ENCODE measurements at regions not wholly inside any gene's neighbourhood (a gene's known extent, or its start where the extent isn't known, plus 50 kb on each side); places are given as distances from the start of the nearest gene placed in this dataset.
"Not testable (repeated sequence)": the region's sequence is repeated elsewhere in the genome, so short reads cannot be mapped to it uniquely, and the experiment has no call there.

DNA sequence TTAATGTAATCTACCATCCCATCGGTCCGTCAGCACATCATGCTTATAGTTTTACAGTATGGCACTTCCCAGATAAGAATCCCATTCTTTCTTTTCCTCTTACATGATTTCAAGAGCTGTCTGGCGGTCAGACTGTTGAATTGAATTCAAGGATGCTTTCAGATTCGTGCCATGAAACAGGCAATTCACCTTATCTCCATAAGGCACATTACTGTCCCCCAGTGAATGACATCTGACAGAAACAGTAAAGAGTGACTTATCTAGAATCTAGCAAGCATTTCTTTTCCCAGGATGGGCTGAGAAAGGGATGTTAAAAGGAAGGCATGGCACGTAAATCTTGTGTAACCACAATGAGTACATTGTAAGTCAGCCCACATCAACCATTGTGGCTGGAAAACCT lies 61.1 kb upstream of the SEM1 start:
- FAIRE-seq: no peak

DNA sequence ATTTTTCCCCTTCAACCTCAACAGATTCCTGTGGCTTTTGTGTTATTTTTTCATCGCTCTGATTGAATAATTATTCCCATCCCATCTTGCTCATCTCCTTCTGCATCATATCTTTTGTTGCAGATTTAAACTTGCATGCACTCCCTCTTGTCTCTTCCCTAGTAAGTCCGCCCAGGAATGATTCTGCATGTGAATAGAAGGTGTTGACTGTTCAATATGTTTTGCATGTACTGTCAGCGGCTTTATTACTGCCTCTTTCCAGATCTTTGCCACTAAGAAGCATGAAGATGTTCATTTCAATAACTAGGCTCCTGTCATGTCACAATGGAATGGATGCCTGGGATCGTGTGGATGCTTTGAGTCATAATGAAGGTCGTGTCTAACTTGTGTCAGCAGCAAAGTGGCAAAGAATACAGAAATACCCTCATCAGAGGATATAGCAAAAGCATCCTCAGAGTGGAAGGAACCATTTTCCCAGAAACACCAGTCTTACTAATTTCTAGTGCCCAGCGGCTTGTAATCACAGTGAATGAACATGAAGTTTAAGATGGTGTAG lies 62.6 kb upstream of the SEM1 start:
- no peak for FAIRE-seq

DNA sequence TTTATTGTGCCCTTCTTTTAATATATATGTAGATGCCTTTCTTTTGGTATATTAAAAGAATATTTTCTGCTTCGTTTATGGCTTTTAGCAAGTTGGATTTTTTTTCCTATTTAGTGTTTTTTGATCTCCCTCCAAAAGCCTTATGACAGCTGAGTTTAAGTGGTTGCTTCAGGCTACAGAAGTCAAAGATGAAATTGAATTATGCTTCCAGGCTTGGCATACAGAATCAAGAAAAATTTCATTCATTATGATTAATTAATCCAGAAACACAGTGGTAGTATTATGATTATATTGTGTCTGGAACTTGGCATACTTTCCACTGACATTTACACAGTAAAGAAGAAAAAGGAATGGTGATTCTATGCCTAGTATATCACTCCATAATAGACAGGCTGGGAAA lies 63.8 kb upstream of the SEM1 start:
- FAIRE-seq: no peak

DNA sequence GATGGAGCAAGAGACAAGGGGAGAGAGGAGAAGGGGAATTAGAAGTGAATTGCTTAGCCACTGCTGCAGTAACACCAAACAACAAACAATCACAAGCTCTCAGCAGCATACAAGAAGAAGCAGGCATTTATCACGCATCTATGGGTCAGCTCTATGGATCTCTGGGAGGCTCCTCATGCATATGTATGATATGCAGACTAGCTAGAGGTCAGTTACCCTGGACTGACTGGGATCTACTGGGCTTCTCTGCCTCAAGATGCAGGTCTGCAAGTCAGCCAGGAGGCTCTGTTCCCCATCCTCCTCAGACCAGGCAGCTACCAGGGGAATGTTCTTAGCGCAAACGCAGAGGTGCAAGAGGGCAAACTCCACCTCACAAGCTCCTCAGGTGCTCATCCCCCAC lies 64.7 kb upstream of the SEM1 start:
- no peak for FAIRE-seq

DNA sequence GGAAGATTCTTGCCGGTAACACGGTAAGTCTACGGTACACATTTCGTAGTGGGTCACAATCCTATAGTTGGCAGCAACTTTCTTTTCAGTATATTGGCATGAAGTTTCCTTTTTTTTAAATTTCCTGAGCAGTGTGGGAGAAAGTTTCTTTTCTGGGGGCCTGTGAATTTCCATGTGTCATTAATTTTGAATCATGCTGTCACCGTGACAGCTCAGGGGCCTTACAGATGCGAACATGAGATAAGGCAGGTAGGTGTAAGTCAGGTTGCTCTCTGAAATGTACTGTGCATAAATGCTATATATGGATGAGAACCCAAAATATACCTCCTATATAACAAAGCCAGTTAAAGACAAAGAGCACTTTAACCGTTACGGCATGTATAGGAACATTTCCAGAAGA lies 65.4 kb upstream of the SEM1 start:
- FAIRE-seq: no peak

DNA sequence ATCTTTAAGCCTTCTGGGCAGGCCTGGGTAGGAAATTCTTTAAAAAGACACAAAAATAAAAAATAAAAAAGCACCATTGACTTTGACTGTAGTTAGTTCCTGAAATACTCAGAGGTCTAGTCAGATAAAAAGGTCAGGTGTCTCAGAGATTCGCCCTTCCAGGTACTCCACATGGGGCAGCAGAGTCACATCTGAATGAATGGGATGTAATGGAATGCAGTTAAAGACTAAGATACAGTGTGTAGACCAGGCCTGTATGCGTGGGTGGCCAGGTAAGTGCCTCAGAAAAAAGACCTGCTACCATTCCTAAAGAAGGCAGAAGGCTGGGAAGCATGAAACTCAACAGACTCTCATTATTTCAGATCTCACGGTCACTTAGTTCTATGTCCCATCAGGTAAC lies 68.6 kb upstream of the SEM1 start:
- no peak for FAIRE-seq

DNA sequence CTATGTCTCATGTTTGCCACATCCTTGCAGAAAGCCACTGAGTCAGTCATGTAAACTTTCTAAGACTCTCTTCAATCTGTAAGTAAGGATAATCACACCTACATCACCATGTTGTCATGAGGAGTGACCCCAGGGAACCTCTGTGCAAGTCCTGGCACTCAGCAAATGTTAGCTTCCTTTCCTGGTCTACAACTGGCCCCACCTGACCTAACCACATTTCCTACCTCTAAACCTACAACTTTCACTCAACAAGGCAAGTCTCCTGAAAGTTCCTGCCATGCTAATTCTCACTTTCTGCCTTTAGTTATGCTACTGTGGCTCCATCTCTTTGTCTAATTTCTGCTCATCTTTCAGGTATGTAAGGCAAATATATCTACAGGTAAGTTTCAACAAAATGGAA lies 72.3 kb upstream of the SEM1 start:
- FAIRE-seq: no peak

DNA sequence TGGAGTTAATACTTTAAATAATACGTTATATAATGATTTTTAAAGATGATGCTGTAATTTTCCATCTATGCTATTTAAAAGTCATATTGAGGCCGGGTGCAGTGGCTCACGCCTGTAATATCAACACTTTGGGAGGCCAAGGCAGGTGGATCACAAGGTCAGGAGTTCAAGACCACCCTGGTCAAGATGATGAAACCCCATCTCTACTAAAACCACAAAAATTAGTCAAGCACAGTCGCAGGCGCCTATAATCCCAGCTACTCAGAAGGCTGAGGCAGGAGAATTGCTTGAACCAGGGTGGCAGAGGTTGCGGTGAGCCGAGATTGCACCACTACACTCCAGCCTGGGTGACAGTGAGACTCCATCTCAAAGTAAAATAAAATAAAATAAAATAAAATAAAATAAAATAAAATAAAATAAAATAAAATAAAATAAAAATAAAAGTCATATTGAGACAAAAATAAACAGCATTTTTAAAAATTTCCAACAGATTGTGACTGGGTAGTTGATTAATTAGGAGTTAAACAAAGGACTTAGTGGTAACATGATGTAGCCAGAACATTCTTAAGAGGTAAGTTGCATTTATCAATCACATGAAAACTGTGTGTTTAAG lies 73.1 kb upstream of the SEM1 start:
- FAIRE-seq: not testable (repeated sequence)

DNA sequence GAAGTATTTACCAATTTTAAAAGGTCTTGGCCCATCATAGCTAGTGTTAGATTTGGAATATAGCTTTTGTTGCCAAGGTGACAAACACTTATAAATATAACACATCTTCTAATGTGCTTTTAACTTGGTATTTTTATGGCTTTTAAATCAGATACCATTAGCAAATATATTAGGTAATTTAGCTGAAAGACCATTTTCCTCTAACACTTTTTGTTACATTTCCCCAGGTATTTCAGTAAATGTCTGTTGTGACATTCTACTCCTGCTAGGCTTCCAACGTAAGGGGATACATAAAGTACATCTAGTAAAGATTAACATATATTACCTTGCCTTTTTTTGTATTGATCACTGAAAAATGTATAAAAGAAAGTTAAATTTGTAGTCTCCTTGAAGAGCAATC lies 75.0 kb upstream of the SEM1 start:
- FAIRE-seq: peak; percentile 61

DNA sequence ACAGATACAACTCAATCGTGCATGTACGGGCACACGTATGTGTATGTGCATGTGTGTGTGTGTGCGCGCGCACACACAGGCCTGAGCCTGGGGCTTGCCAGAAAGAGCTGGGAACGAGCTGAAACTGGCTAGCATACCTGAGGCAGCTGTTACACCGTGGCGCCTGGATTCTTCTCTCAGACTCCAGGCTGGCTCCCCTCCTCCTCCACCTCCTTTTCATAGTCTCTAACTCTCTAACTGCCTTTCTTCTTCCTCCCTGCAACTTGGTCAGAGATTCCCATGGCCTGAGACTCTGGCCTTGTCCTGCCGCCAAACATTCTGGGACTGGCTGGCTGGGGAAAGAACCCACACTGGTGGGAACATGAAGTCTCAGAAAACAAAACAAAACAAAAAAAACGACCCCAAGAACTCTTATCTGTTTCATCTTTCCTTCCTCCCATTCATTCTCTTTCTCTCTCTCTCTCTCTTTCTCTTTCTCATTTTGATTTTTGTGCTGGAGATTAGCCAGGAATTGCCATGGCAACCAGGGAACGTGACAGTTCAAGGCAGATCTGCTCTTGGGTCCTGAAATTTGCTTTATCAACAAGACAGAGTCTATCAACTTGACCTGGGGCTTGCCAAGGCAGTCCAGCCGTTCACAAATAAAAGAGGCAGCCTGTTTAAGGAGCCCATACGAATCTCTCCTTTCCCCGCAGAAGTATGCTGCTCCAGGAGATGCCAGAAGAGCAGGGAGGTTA lies 76.8 kb upstream of the SEM1 start:
- FAIRE-seq: no peak

DNA sequence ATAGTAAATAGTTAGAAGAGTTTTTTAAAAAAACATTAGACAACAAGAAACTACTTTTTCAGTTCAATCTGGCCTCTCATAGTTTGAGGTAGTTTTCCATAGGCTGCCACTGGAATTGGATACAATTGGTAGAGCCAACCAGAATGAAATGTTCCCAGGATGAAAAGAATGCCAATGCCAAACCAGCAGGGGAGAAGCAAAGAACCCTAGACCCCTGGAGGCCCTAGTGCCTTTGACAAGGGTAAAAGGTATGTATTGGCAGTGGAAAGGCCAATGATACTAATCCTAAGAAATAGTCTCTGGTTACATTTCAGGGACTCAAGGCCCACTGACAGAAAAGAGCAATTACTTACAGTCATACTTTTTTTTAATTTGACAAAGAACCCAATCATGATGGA lies 77.4 kb upstream of the SEM1 start:
- FAIRE-seq: no peak

DNA sequence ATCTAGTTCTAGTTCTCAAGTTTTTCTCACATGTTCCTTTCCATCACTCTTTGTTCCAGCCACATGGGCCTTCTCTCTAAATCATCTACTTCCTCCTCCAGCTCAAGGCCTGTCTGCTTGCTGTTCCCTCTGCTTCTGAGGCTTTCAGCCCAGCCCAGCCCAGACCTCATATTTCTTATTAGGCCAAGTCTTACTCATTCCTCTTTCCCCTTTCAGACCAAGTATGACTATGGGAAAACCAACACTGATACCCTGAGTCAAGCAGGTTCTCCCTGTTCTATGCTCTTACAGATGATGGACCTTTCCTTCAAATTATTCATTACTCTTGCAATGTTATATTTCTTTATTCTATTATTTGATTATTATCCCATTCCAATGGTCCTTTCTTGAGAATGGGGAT lies 80.3 kb upstream of the SEM1 start:
- no peak for FAIRE-seq

DNA sequence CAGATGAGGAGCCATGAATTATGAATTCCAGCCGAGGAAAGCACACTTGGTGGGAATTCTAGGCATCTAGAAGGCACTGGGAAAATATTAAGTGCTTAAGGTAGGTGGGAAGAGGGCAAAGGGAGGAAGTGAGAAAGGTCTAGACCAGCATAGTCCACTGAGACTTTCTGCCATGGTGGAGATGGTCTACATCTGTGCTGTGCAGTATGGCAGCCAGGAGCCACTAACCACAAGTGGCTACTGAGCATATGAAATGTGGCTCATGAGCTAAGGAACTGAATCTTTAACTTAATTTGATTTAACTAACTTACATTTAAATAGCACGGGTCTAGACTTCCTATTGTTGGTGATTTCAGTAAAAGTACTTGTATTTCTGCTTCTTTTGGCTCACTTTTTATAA lies 82.5 kb upstream of the SEM1 start:
- FAIRE-seq: no peak

DNA sequence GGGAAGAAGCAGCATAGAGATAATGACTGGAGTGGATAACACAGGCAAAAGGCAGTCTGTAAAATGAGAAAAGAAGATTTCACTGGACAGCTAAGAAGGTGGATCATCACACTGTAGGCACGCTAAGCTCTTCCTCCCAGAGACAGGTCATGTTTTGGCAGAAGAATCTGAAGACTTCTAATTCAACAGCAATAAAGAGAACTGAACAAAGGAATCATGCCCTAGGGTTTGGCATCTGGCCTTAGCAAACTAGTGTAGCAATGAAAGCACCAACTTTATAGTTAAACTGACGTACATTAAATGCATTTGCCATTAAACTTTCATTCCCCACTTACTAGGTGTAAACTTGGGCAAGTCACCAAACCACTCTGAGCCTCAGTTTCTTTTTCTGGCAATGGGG lies 84.4 kb upstream of the SEM1 start:
- FAIRE-seq: no peak

DNA sequence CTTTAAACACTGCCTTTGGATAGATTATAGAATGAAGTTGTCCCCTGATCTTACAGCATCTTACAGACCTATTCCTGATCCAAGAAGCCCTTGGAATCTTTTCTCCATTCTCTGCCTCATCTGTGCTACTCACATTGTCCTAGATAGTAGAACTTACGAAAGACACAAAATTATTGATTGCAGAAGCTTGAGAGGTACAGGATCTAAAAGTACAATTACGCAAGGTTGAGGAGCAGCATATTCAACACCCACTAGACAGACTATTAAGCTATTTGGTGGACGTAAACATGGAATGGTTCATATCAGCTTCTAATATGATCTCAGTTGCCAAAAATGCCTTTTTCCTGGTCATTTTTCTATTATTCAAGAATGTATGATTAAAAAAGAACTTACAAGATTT lies 90.5 kb upstream of the SEM1 start:
- no peak for FAIRE-seq

DNA sequence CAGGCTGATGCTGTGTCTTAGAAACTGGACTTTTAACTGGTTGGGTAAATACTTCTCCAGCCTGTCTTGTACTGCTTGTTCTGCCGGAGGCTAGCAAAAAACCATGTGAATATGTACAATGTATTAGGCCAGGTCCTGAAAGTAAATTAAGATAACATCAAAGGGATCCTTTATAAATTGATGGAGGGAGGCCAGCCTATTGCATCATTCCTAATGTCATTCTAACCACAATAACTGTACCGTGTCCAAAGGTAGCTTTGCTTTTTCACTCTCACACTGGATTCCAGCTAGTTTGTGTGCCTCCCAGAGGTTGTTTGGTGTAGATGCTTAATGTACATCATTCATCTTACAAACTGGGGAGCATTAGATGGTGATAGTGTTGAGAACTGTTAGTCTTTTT lies 91.2 kb upstream of the SEM1 start:
- FAIRE-seq: no peak

DNA sequence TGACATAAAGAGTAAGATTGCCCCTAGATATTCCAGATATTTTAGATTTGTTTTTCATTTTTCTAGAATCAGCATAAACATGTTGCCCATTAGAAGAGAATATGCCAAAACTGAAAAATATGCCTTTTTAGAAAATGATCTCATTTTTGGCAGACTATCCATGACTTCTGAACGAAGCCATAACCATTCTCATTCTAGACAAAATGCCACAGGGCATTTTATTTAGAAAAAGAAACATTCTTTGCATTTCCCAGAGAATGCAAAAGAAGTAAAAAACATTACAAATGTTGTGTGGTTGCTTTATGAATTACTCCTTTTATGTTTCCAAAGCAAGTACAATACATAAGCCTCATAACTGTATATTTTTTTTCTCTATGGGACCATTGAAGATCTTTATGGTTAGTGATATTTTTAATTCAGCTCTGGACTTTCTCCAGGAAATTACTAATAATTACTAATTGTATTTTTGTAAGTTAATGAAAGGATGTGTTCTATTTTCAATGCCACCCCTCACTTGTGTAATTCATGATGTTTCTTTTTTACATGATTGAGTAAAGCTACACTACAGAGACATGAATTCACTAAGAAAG lies 109.6 kb upstream of the SEM1 start:
- FAIRE-seq: no peak

DNA sequence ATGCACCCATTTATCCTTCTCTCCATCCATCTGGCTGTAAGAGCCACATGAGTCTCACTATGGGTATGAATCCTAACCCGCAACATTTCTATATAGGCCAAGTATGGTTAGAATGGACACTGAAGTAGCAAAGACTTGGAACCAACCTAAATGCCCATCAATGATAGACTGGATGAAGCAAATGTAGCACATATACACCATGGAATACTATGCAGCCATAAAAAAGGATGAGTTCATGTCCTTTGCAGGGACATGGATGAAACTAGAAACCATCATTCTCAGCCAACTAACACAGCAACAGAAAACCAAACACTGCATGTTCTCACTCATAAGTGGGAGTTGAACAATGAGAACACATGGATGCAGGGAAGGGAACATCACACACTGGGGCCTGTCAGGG lies 111.5 kb upstream of the SEM1 start:
- not testable (repeated sequence) for FAIRE-seq

DNA sequence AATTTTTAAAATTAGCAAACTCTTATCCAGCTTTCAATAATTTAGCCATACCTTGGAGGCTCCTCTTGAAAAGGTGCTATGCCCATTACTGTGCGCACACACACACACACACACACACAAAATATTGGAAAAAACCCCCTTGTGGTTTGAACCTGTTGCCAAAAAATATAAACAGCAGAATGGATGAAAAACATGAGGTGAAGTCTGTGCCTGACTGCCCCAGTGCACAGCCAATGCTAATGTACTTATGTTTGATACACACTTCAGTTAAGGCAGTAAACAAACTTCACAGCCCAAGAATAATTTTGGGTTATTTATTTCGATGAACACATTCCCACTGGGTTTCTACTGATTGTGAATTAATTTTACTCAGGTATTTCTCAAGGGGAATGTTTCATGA lies 113.2 kb upstream of the SEM1 start:
- FAIRE-seq: no peak

DNA sequence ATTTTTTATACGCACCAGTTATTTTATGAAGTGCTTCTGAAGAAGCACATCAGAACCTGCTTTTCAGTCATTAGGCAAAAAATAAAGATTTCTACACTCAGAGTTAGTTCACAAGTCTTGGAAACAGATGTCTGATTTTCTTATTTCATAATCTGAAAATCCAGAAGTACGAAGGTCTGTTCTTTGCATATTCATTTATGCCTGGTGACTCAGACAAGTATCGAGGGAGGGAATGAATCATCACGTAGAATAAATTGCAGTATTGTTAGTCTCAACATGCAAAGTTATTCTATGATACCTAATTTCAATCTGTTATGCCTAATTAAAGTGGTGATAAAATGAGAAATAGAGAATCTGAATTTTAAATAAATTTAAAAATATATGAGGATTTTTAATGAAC lies 113.6 kb upstream of the SEM1 start:
- no peak for FAIRE-seq

DNA sequence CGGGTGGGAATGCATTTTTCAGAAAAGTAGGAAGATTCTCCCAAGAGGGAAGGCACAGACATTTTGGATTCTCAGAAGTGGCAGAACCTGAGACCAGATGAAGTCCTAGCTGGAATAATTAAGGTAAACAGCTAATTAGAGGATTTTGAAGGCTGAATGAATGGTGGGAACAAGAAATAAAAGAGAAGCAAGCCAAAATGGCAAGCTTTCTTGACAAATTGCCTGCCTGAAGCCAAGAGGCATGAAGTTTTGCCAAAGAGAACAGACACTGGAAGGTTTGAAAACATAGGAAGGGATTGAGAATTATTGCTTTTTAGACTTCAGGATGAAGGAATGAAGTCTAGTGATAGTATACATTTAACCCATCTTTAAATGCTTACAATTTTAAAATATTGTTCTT lies 115.0 kb upstream of the SEM1 start:
- no peak for FAIRE-seq

DNA sequence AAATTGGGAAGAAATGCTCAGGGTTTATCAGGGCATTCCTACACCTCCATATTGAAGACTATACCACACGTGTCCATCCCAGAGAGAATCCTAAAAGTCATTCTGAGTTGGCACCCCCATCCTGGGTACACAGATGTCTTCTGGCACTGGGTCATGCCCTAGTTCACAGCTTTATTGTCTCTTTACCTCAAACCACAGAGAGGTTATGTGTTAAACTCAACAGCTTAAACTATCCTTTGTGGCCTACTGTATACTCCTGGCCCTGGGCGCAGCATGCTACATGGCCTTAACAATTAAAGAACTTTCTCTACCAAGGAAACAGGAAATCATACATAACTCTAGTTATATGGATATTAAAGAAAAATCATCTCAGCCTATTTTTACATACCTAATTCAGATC lies 115.6 kb upstream of the SEM1 start:
- no peak for FAIRE-seq

DNA sequence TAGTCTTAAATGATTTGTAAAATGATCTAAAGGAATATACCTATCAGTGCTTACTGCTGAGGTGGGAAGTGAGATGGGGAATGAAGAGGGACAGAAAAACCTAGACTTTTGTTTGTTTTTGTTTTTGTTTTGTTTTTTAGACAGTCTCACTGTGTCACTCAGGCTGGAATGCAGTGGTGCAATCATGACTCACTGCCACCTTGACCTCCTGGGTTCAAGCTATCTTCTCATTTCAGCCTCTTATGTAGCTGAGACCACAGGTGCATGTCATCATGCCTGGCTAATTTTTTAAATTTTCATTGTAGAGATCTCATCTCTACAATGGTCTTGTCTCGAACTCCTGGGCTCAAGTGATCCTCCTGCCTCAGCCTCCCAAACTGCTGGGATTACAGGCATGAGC lies 116.4 kb upstream of the SEM1 start:
- no peak for FAIRE-seq

DNA sequence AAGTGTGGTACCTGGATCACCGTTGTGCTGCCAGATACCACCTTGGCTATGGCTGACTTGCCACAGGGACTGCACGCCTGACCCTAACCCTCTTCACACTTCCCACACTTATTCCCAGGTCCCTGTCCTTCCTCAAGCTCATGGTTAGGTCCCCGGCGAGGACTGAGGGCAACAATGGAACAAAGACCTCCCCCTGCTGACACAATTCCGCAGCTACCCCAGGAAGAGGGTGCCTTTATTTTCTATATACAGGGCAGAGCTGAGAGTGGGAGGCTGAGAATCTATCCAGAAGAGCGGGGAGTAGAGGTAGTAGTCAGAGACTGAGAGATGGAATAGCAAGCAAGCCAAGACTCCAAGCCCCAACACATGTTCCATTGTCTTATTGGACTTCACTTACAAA lies 118.1 kb upstream of the SEM1 start:
- no peak for FAIRE-seq

DNA sequence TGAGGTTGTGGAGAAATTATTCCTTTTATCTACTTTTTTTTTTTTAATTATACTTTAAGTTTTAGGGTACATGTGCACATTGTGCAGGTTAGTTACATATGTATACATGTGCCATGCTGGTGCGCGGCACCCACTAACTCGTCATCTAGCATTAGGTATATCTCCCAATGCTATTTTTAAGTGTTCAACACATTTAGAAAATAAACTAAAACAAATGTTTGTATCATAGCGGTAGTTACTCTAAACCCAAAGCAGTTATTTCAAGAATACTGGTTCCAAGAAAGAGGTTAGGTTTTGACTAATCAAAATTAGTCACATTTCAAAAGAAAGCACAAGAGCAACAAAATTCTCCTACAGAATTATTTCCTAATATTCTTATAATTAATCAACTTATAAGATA lies 119.5 kb upstream of the SEM1 start:
- not testable (repeated sequence) for FAIRE-seq

Data from islet of Langerhans (tissue), 1 donor.